Stimulated activated CD4-positive, alpha-beta T cell treated with anti-CD3 and anti-CD28 coated beads, Interleukin-2, amount 100 ng/mL, for 4 hours (primary cell): ENCODE measurements at regions not wholly inside any gene's neighbourhood (a gene's known extent, or its start where the extent isn't known, plus 50 kb on each side); places are given as distances from the start of the nearest gene placed in this dataset.
A peak's percentile ranks its signal among the peaks of the same experiment; 100 is the strongest.
"Not testable (repeated sequence)": the region's sequence is repeated elsewhere in the genome, so short reads cannot be mapped to it uniquely, and the experiment has no call there.

ENCODE experiments used
- DNase-seq: peaks from one replicate; pipeline ENCODE4 v3.0.0-alpha.2; 2020; ENCODE audit warnings: low read depth

GRCh38 chr17:65307081-65307960 lies 170.2 kb downstream of the RGS9 start:
- DNase-seq = no peak

GRCh38 chr17:65305778-65306177 lies 168.6 kb downstream of the RGS9 start:
- DNase-seq = no peak

- no peak for DNase-seq
These were observed 167.9 kb downstream of the RGS9 start for GRCh38 chr17:65305116-65305515.

- not testable (repeated sequence) for DNase-seq
These were observed 164.7 kb downstream of the RGS9 start for GRCh38 chr17:65301882-65302281.

GRCh38 chr17:65301184-65301583 lies 164.0 kb downstream of the RGS9 start:
- no peak for DNase-seq

GRCh38 chr17:65297916-65298315 lies 160.7 kb downstream of the RGS9 start:
- DNase-seq = no peak

- DNase-seq = no peak
These were observed 160.2 kb downstream of the RGS9 start for GRCh38 chr17:65297384-65297783.

GRCh38 chr17:65294181-65294719 lies 157.1 kb downstream of the RGS9 start:
- DNase-seq = peak; percentile 46

GRCh38 chr17:65293584-65294180 lies 156.5 kb downstream of the RGS9 start:
- DNase-seq = no peak

GRCh38 chr17:65292430-65292829 lies 155.3 kb downstream of the RGS9 start:
- DNase-seq = no peak

GRCh38 chr17:65291301-65291700 lies 154.1 kb downstream of the RGS9 start:
- not testable (repeated sequence) for DNase-seq

- DNase-seq = no peak
These were observed 153.4 kb downstream of the RGS9 start for GRCh38 chr17:65290616-65291015.

GRCh38 chr17:65290056-65290455 lies 152.9 kb downstream of the RGS9 start:
- DNase-seq = no peak

GRCh38 chr17:65287040-65287439 lies 149.9 kb downstream of the RGS9 start:
- no peak for DNase-seq

- DNase-seq = no peak
These were observed 146.5 kb downstream of the RGS9 start for GRCh38 chr17:65283704-65284103.

GRCh38 chr17:65279456-65279855 lies 142.3 kb downstream of the RGS9 start:
- DNase-seq = no peak

- no peak for DNase-seq
These were observed 141.6 kb downstream of the RGS9 start for GRCh38 chr17:65278820-65279184.

GRCh38 chr17:65278050-65278819 lies 141.1 kb downstream of the RGS9 start:
- peak; percentile 3 for DNase-seq

- DNase-seq = no peak
These were observed 140.4 kb downstream of the RGS9 start for GRCh38 chr17:65277576-65277975.
